ENCODE measurements at regions not wholly inside any gene's neighbourhood (a gene's known extent, or its start where the extent isn't known, plus 50 kb on each side); places are given as distances from the start of the nearest gene placed in this dataset.

DNA sequence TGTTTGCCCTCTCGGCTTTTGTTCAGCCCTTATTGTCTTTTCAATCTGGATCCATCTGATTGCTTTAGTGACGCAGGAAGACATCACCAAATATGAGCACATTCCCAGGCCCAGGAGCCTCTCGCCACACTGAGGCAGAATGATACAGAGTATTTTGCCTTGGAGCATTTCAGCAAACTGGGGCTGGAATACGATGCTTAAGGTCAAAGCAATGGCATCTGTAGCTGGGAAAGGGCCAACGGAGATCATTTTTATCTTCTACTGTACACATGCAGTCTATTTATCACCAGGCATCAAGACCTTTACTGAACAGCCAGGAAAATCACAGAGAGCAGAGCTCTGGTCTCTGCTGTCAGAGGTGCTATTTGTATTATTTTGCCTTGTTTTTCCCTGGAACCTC lies 655.3 kb downstream of the RNF144B start:
- DNase-seq, result no peak

DNA sequence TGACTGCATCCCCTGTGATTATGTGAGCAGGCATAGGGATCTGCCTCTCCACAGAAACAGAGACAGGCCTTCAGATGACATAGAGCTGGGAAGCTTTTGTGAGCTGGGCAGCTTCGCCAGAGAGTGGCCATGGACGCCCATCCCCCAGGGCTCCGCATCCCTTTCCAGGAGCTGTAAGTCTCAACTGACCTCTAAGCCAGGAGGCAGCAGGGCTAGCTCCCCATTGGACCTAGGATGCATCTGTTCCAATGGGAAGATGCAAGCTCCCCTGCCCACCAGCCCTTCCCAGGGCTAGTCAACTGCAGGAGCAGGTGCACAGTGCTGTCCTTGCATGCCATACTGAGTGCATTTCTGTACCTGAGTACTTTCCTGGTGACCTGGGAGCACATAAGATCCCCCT lies 663.6 kb downstream of the RNF144B start:
- no peak for DNase-seq

DNA sequence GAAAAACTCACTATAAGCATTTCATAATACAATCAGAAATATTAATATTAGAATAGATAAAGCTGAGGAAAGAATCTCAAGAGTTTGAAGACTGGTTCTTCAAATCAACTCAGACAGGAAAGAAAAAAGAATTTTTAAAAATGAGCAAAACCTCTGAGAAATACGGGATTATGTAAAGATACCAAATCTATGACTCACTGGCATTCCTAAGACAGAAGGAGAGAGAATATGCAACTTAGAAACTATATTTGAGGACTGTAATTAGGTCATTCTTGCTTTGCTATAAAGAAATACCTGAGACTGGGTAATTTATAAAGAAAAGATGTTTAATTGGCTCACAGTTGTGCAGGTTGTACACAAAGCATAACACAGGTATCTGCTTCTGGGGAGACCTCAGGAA lies 665.1 kb downstream of the RNF144B start:
- DNase-seq, result no peak

DNA sequence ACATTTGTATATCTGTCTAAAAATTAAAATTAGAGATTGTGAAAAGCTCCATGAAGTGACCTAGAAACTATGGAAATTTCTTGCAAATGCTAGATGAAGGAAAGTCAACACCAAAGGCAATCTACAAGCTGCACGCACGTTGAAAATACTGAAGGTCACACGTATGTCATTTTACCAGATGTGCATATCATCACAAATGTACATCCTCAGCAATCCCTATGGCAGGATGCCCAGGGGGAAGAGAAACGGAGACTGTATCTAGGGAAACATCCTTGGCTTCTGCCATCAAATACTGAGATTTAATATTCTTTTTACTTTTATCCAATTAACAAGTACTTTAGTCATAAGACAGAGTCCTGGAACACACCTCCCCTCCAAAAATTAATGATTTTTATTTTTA lies 672.0 kb downstream of the RNF144B start:
- peak in 1 of 2 experiments; percentile 42 for DNase-seq

DNA sequence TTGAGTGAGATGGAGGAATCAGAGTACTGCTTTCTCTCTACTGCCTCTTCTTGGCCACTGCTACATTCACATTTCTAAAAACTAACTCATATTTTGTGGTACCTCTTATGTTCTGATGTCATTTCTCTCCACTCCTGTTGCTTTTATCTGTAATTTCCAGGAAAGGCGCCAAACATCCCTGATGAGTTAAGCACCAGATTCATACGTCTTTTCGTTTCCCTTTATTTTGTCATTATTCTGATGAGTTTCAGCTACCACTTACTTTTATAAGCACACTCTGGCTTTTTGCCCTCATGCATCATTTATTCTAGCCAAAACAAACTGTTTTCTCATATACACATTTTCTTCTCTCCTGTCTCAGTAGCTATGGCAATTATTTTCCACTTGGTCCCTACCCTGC lies 680.0 kb downstream of the RNF144B start:
- no peak for DNase-seq

DNA sequence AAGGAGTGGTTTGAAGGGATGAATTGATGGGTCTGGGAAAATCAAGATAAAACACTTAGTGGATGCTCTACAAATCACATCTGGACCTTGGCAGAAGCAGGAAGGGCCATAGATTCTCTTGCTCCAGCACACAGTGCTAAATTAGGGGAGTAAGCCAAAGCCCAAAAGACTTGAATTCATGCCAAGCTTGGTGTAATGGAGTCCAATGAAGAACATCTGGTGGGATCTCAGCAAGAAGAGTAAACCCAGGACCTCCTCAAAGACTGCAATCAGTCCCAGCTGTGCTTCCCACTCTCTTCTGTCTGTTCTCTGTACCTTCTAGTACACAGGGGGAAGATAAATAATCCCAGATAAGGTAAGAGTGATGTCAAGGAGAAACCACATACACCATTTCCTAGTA lies 683.4 kb downstream of the RNF144B start:
- DNase-seq, result no peak

DNA sequence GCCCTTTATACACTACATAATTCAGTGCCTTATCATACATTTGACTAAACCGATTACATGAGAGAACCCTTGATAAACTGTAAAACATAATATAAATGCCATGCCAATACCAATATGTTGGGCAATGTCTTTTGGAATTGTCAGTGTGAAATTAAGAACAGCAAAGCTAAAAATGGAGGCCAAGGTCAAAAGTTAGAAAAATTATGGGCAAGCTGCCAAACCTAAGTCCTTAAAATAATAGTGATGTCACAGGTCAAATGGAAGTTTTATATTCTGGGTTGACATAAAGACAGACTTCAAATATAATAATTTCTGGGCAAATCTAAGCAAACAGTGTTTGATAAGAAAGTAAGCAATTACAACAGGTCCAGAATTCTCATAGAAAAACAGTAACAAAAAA lies 696.7 kb downstream of the RNF144B start:
- no peak for DNase-seq

DNA sequence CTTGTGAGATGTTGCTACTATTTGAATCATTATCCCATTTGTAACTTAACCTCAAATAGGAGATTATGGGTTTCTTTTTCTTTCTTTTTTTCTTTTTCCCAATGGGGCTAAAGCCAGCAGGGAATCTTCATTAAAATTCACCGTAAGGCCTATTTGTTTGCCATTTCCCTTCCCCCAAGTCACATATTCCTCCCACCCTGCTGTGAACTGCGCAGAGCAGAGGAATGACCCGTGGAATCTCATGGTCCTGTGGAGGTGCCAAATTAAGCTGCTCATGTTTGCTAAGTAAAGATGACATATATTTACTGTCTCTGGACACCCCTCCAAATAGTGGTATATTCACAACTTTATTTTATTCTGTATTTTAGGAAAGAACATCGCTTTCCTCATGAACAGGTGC lies 699.3 kb downstream of the RNF144B start:
- no peak for DNase-seq

DNA sequence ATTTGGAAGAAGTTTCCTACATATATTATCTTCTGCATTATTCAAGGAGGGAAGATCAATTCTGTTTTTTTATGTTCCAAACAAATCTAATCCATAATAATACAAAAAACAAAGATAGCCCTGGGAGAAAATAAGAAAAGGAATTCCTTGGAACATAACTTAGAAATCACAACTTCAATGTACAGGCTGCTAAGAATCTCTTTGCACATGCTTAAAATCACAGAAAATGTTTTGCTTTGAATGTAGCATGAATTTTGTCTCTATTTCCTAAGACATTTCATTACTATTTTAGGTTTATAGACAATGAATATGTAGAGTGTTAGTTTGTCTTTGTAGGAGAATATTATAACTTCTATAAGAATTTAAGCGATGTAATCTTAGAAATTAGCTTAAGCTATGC lies 700.1 kb downstream of the RNF144B start:
- no peak for DNase-seq

DNA sequence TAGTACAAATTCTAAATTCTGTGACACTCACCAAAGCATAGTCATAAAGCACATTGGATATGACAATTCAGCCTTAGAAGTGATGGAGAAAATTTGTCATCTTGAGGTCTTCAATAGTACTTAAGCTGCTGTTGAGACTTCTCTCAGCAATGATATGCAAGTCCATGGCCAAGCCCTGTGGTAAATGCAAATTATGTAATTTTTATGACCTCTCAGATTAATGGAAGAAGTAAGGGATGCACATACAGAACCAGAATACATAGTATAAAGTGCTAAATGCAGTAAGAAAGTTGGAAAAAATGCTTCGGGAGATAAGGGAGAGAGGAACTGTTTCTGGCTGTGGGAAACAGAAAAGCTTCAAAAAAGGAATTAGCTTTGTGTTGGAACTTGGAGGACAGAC lies 700.7 kb downstream of the RNF144B start:
- peak in 1 of 2 experiments; percentile 15 for DNase-seq

DNA sequence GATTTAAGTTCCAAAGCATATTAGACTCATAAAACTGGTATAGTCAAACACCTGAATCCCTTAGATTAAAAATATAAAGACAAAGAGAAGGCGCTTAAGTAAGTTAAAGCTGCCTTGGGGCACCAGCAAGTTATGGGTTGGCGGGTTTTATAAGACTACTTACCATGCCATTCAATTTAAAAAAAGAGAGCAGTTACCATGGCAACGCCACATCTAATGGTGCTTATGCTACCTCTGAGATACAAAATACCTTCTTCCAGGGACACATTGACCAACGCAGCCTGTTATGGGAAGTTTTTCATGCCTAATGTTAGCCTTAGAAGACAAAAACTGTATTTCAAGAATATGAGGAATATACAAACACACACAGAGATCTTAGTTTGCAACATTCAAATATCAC lies 713.6 kb downstream of the RNF144B start:
- DNase-seq, result no peak

DNA sequence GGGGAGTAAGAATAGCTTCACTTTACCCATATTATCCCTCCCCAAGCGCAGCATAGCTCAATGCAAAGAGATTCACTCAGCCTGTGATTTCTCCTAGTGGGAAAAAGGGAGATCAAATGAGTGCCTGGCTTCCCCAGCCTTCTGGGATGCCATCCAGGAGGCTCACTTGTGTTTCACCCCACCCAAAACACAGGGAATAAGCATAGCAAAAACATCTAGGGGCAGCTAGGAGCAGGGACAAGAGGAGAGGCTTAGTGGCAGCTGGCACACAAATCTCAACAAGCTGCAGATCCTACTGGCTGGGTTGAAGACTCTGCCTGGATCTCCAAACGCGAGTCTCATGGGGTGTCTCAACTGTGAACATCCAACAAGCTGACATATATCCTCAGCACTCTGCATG lies 715.8 kb downstream of the RNF144B start:
- no peak for DNase-seq

DNA sequence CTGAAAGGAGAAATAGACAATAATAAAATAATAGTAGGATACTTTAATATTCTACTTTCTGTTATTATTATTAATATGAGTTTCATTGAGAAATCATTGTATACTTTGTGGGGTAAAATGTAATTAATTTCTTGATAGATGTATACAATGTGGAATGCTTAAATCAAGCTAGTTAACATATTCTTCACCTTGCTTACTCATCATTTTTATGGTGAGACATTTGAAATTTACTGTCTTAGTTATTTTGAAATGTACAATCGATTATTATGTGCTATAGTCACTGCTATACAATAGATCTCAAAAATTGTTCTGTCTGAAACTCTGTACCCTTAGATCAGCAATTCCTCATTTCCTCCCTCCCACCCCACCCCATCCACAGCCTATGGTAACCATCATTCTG lies 720.3 kb downstream of the RNF144B start:
- DNase-seq, result no peak

DNA sequence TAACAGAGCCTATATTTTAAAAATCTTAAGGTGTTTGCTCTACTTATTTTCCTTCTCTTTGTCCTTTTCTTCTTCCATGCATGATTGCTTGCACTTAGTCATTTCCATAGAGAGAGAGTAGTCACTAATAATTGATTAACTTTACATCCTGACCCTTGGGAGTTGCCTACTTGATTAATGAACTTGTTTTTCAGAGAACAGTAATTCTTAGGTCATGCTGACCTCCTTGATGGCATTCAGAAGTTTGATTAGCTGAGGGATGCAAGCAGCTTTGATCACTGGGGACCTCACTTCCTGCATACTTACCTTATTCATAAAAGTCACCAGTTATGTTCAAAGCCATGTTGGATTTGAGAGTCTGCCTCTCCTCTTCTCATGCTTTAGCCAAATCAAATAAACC lies 715.6 kb upstream of the ID4 start:
- no peak for DNase-seq

DNA sequence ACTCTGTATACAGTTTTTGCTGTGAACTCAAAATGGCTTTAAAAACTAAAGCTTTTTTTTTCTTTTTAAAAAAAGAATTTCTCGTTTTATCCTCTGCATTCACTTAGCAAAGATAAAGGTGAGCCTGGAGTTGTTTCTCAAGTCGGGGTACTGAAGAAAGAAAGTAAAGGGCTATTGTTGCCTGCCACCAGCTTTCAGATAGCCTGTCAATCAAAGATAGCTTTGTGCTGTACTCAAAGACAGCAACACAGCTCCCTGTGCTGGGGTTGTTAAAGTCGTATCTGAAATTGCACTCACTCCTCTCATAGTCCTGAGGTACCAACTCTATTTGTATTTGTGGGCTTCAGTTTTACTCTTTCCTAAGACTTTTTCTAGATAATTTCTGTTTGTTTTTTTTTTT lies 710.1 kb upstream of the ID4 start:
- DNase-seq, result no peak

DNA sequence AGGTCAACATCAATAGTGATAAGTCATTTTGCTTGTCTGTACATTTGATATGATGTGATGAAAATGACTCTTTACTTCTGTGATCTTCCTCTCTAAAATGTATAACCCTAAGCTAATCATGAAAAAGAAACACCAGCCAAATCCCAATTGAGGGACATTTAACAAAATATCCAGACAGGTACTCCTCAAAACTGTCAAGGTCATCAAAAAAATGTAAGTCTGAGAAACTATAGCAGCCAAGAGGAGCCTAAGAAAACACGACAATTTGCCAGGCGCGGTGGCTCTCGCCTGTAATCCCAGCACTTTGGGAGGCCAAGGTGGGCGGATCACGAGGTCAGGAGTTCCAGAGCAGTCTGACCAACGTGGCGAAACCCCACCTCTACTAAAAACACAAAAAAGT lies 708.5 kb upstream of the ID4 start:
- no peak for DNase-seq

DNA sequence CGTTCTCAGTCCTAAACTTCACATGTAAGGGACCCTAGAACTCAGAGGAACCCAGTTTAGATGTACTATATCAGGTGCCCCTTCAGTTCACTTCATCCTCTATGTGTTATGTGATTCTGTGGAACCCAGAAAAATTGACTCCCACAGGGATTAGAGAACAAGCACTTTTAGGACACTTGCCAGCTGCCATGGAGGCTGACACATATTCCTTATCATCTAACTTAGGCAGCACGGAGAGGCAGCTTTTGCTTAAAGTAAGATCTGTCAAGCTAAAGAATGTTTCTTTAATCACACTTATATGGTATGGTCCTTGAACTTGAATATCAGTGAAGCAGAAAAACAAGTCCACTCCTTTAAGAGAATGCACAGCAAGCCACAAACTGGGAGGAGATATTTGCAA lies 701.5 kb upstream of the ID4 start:
- DNase-seq, result no peak

DNA sequence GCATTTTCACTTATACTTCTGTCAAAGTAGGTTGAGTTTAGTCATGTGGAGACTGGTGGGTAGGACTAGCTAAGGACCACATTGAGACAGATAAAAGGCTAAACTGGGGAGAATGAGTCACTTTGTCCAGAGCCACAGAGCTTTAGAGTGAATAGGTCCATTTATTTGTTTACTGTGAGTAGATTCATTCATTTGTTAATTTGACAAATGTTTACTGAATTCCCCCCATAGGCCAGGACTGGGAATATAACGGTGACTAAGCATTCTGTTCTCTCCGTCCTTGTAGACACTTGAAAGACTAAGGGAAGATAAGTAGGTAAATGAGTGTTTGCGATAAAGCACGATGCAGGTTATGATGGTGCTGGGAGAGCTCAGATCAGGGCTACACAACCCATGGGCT lies 699.7 kb upstream of the ID4 start:
- DNase-seq, result no peak

DNA sequence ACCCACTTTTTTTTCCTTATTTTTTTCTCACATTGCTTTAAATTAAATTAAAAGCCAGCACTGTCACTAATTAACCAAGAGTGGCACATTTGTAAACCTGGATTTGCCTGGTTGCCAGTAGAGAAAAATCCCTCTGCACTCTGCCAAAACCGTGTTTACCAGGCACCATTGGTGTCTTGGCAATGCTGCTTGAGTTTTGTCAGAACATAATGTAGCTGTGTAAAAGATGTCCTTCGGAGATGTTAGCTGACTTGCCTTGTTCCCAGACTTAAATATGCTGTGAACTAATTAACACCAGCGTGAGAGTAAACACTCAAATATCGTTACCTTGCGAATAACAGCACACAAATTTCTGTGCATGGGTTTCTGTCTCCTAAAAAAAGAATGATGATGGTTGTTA lies 694.9 kb upstream of the ID4 start:
- DNase-seq, result no peak

DNA sequence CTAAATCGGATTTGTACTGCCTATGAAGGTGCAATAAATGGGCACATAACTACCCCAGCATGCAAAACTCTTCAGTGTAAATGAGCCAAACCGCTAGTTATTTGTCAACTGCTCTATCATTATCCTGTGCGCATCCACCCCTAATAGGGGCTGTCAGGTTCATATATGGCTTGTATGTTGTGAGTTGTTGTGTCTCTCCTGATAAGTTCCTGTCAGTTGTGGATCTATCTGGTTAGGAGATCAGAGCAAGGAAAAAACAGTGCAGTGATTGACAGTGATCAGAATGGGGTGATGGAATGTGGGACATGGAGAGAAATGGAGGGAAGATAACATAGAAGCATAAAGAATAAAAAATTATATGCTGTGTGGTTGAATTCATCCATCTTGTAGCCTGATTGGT lies 686.9 kb upstream of the ID4 start:
- DNase-seq, result no peak

DNA sequence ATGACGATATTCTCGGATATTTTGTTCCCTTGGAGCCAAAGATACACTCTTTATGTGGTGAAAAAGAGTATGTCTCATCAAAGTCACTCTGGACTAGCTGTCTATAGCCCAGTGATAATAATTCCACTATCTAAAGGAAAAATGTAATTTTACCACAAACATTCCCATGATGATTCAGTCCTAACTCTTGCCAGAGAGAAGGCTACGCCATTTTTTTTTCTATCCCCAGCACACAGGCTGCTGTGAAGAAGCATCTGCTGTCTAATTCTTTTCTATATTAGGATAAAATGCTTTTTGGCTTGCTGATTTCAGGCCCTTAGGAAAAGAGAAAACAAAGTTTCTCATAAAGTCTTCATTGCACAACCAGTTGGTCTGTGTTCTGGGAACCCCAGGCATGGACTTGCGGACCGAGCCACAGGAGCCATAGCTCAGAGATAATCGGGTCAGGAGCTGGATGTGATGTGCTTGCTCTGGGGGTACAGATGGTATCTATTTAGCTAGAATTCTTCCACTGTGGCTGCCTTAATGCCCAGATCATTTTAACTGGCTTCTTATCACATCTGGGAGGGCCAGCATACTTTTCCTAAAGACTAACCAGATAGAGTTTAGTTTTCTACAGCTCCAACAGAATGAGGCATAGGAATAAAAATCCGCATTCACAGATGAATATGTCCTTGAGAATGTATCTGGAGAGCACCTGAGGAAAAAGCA lies 683.7 kb upstream of the ID4 start:
- DNase-seq, result no peak

DNA sequence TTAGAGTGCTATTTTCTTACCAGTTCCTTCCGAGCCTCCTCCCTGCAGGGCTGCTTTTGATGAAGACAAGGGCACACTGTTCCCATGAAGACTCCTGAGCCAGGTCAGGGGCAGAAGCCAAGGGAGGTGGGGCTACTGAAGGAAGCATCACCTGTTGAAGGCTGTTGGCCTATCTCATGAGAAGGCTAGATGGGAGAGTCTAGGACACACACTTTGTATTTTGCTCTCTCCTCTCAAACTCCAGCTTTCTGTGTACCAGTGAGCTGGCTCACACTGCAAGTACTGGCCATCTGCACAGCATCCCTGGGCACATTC lies 683.2 kb upstream of the ID4 start:
- no peak for DNase-seq

DNA sequence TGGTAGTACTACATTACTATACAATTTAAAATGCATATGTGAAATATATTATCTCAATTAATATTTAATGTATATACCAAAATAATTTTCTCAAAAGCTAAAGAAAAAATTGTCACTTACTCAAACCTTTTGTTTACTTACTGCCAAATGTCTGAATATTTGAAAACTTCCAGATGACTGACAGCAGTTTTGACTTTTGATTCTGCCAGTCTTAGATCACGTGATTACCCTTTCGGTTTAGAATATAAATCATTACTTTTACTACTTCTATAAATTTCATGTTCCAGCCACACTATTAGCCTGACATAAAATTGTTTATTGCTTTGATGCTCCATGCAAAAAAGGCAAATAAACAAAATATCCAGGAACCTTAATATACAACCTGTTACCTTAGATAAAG lies 680.7 kb upstream of the ID4 start:
- DNase-seq, result no peak

DNA sequence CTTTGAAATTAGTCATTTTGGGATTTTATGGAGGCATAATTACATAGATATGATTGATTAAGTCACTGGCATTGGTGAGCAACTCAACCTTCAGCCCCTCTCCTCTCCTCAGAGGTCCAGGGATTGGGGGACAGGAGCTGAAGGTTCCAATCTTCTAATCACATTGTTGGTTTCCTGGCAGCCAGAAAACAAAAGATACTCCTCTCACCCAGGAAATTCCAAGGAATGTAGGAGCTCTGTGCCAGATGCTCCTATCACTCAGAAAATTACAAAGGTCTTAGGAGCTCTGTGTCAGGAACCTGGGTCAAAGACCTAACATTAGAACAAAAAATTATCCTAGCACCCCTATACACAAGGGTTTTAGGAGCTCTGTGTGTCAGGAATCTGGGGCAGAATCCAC lies 679.7 kb upstream of the ID4 start:
- no peak for DNase-seq

DNA sequence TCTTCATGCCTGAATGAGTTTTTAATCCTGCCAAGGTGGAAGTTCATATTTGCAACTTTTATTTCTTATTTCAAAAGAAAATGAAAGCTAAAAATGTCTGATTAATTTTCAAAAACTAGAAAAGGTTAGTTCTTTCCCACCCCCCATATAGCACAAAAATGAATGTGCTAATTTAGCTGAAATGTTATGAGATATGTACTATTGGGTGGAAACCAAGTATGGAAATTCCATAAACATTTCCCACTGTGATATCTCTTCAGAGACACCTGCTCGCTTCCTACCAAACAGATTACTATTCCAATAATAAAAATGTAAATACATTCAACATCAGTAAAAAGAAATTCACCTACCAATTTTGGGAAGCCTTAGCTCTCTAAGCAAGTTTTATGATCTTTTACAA lies 678.6 kb upstream of the ID4 start:
- DNase-seq, result peak; percentile 52

DNA sequence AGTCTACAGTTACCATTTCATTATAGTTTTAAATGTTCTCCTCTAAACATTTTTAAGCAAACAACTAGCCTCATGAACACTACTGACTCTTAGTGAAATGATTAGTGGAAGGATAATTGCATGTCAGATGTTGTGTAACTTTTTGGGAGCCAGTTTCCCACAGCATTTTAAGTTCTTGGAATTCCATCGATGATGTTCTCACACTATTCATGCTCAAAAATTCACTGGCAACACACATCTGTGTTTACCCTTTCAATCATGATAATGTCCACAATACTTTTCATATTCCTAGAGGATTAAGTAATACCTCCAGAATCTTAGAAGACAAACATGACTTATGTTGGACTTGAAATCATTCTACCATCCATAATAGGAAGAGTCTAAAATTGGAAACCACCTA lies 678.1 kb upstream of the ID4 start:
- no peak for DNase-seq

Data from NCI-H526 (cell line).